HEK293T (cell line): ENCODE measurements at regions not wholly inside any gene's neighbourhood (a gene's known extent, or its start where the extent isn't known, plus 50 kb on each side); places are given as distances from the start of the nearest gene placed in this dataset.
"Not testable (repeated sequence)": the region's sequence is repeated elsewhere in the genome, so short reads cannot be mapped to it uniquely, and the experiment has no call there.

Source experiments
- CTCF ChIA-PET: fragments of 350-600 bp; formaldehyde crosslinking; extraction: SDS; loops from one replicate; lab custom pipeline; 2021; ENCODE audit warnings: antibody characterized with exemption, inconsistent platforms; lab: Yijun Ruan, JAX
- POLR2A ChIA-PET: fragments of 350-600 bp; formaldehyde crosslinking; extraction: SDS; loops from one replicate; lab custom pipeline; 2020; ENCODE audit warnings: antibody characterized with exemption, inconsistent platforms; lab: Yijun Ruan, JAX
- DNase-seq: peaks from one replicate; pipeline ENCODE4 v3.0.0; 2012; ENCODE audit warnings: mixed read lengths; ENCODE audit errors: extremely low spot score
- ARNT ChIP-seq: fragments of 450-650 bp; IDR thresholded peaks from 2 replicates; pipeline ENCODE4 v1.6.1; 2017; ENCODE audit warnings: mild to moderate bottlenecking
- BHLHE40 ChIP-seq: fragments of 450-650 bp; IDR thresholded peaks from 2 replicates; pipeline ENCODE4 v1.6.1; 2016; ENCODE audit warnings: mild to moderate bottlenecking, moderate library complexity, borderline replicate concordance
- CTBP1 ChIP-seq: fragments of 450-650 bp; IDR thresholded peaks from 2 replicates; pipeline ENCODE4 v1.6.1; 2016; ENCODE audit warnings: borderline replicate concordance
- ELF4 ChIP-seq: fragments of 450-650 bp; IDR thresholded peaks from 2 replicates; pipeline ENCODE4 v1.6.1; 2017; ENCODE audit warnings: antibody characterized with exemption
- FOXA1 ChIP-seq: fragments of 450-650 bp; IDR thresholded peaks from 2 replicates; pipeline ENCODE4 v1.6.1; 2016; ENCODE audit warnings: mild to moderate bottlenecking
- FOXK2 ChIP-seq: fragments of 450-650 bp; IDR thresholded peaks from 2 replicates; pipeline ENCODE4 v1.6.1; 2016; ENCODE audit warnings: mild to moderate bottlenecking
- FOXM1 ChIP-seq: fragments of 450-650 bp; IDR thresholded peaks from 2 replicates; pipeline ENCODE4 v1.6.1; 2017; ENCODE audit warnings: mild to moderate bottlenecking, borderline replicate concordance
- HDGF ChIP-seq: fragments of 450-650 bp; IDR thresholded peaks from 2 replicates; pipeline ENCODE4 v1.6.1; 2017; ENCODE audit warnings: antibody characterized with exemption, borderline replicate concordance
- L3MBTL2 ChIP-seq: fragments of 450-650 bp; conservative IDR thresholded peaks from 2 replicates; pipeline ENCODE4 v1.6.1; 2016; ENCODE audit warnings: mild to moderate bottlenecking
- LEF1 ChIP-seq: fragments of 450-650 bp; IDR thresholded peaks from 2 replicates; pipeline ENCODE4 v1.6.1; 2017; ENCODE audit warnings: mild to moderate bottlenecking, borderline replicate concordance
- NFRKB ChIP-seq: fragments of 450-650 bp; IDR thresholded peaks from 2 replicates; pipeline ENCODE4 v1.6.1; 2016; ENCODE audit warnings: mild to moderate bottlenecking, moderate library complexity
- SP1 ChIP-seq: fragments of 450-650 bp; IDR thresholded peaks from 2 replicates; pipeline ENCODE4 v1.6.1; 2017
- SUZ12 ChIP-seq: fragments of 450-650 bp; IDR thresholded peaks from 2 replicates; pipeline ENCODE4 v1.6.1; 2016; ENCODE audit warnings: mild to moderate bottlenecking
- TARDBP ChIP-seq: fragments of 450-650 bp; IDR thresholded peaks from 2 replicates; pipeline ENCODE4 v1.6.1; 2016
- ZNF384 ChIP-seq: fragments of 450-650 bp; IDR thresholded peaks from 2 replicates; pipeline ENCODE4 v1.6.1; 2016
- TF ChIP-seq, protein P1 (sequence below): fragments of 450-650 bp; IDR thresholded peaks from 2 replicates; pipeline ENCODE4 v1.6.1; 2016

DNA sequence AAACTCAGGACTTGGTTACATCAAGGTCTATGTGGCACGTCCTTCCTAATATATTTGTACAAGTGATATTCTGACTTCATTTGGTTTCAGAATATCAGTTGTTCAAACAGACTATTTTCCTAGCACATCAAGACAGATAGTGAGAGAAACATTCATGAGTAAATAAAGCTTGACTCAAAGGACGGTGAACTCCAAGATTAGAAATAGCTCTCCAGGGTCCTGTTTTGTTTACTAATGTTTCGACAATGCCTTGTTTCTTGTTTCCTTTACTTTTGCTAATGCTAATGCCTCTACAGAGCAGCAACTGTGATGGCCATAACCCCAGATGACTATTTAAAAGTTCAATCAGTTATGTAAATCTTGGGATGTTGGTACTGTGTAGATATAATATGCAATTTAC, 313.9 kb downstream of the KLF12 start:
- POLR2A ChIA-PET, result no interaction called here
- TF ChIP-seq ARNT, result no peak
- CTCF ChIA-PET, result no interaction called here
- DNase-seq, result no peak

DNA sequence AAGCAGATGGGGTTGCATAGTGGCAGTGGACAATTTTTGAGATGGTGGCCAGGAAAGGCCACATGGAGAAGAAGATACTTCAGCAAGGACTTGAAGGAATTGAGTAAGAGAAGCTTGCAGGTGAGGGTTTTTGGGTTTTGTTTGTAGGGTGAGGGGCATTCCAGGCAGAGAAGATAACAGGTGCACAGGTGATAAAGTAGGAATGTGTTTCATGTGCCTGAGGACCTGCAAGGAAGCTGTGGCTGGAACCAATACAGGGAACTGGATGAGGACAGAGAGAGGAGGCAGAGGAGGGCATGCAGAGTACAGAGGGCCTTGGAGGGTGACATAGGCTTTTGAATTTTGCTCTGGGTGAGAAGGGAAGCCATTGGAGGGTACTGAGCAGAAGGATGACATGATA, 314.5 kb downstream of the KLF12 start:
- ChIA-PET CTCF (no interaction called here), POLR2A (no interaction called here)
- DNase-seq, result no peak
- TF ChIP-seq ARNT, result no peak

DNA sequence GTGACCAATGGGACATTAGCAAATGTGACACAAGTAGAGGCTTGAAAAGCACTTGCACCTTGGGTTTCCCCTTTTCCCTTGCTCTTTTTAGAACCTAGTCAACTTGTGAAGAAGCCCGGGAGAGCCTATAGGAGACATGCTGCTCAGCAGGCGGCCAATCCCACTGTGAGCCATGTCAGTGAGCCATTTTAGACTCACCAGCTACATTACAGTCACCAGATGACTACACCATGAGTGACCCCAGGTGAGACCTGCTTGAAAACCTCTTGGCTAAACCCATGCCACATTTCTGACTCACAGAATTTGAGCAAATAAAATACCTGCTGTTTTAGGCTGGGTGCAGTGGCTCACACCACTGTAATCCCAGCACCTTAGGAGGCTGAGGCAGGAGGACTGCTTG, 317.5 kb downstream of the KLF12 start:
- ChIA-PET CTCF (no interaction called here), POLR2A (no interaction called here)
- no peak for DNase-seq
- TF ChIP-seq BHLHE40 (no peak), LEF1 (no peak), ZNF384 (no peak), L3MBTL2 (no peak), FOXM1 (no peak)

DNA sequence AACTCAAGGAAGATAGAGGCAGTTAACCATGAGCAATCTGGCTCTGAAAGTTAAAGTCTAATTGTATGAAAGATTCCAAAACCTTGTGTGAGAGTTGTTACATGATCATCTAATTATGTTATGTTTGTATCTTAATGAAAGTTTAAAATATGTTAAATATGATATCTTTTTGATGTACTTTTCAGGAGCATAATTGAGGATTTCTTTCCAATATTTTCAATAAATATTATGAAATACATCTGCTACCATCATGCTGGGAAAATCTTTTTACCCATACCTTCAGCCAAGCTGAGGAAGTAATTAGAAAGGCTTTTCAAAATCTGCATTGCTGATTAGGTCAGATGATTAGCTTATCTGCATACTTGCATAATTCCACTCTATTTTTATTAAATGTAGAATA, 318.4 kb downstream of the KLF12 start:
- no peak for TF ChIP-seq TARDBP
- TF ChIP-seq ZNF384, result no peak
- TF ChIP-seq CTBP1, result no peak
- CTCF ChIA-PET, result no interaction called here
- no peak for DNase-seq
- POLR2A ChIA-PET, result no interaction called here

DNA sequence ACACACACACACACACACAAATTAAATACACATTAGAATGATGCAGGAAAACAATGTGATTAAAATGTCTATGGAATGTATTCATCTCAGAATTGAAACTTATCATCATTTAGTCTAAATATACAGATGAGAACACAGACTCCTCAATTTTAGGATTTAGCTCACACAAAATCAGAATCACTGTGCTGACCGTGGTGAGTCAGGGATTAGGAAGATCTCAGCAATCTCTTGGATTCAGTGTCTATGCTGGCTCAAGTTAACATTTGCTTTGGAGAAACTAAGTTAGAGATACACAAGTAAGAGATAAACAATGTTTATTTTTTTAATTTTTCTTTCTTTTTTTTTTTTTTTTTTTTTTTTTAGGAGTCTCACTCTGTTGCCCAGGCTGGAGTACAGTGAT, 323.6 kb downstream of the KLF12 start:
- TF ChIP-seq, protein P1, sequence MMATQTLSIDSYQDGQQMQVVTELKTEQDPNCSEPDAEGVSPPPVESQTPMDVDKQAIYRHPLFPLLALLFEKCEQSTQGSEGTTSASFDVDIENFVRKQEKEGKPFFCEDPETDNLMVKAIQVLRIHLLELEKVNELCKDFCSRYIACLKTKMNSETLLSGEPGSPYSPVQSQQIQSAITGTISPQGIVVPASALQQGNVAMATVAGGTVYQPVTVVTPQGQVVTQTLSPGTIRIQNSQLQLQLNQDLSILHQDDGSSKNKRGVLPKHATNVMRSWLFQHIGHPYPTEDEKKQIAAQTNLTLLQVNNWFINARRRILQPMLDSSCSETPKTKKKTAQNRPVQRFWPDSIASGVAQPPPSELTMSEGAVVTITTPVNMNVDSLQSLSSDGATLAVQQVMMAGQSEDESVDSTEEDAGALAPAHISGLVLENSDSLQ, result no peak
- TF ChIP-seq ZNF384, result 0 out of 2 replicates have a peak, but pooled peaks have one; percentile 11
- CTCF ChIA-PET, result interaction anchor here (0.6 kb wide), 1 partner anchor 763 kb away, joined by 3 read pairs; no protein-coding TSS in a partner anchor
- POLR2A ChIA-PET, result no interaction called here
- DNase-seq, result no peak

DNA sequence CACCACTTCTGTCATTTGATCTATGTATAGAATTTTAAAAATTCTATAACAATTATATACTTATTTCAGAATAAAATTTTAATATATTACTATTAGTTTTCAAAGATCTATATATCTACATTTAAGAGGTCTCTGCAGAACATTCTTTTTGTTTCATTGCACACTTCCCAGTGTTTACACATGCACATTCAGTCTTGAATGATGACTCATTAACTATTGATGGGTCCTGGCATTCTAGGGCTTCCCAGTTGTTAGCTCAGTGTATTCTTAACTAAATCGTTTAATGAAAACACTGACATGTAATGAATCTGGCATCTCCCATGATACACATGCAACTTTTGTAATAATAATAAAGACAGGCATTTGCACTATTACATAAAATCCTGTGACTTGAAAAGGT, 324.6 kb downstream of the KLF12 start:
- CTCF ChIA-PET, result no interaction called here
- POLR2A ChIA-PET, result no interaction called here
- DNase-seq, result no peak
- TF ChIP-seq FOXM1, result no peak
- no peak for TF ChIP-seq ZNF384
- TF ChIP-seq SP1, result no peak
- TF ChIP-seq NFRKB, result no peak
- no peak for TF ChIP-seq L3MBTL2
- no peak for TF ChIP-seq ELF4
- no peak for TF ChIP-seq CTBP1
- TF ChIP-seq FOXA1, result no peak
- TF ChIP-seq TARDBP, result no peak

DNA sequence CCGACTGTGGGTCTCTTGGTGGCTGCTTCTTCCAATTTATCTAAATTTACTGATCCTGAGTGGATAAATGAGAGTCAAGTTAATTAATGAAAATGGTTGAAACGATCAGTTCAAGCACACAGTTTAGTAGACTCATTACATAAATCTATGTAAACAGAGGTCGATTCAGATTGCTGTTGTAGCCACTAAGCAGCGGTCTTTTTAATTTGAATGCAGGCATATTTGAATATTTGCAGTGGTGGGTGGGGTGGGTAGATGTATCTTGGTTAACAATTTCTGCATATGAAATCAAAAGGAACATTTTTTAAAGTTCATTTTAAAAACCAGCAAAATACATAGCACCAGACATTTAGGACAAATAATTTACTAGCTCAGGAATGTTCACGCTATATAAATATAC, 325.9 kb downstream of the KLF12 start:
- DNase-seq, result no peak
- no peak for TF ChIP-seq FOXA1
- no peak for TF ChIP-seq TARDBP
- TF ChIP-seq CTBP1, result no peak
- TF ChIP-seq ZNF384, result no peak
- TF ChIP-seq LEF1, result no peak
- TF ChIP-seq SUZ12, result no peak
- TF ChIP-seq ELF4, result no peak
- TF ChIP-seq, protein P1, result no peak
- TF ChIP-seq FOXK2, result no peak
- TF ChIP-seq NFRKB, result no peak
- ChIA-PET CTCF (no interaction called here), POLR2A (no interaction called here)

DNA sequence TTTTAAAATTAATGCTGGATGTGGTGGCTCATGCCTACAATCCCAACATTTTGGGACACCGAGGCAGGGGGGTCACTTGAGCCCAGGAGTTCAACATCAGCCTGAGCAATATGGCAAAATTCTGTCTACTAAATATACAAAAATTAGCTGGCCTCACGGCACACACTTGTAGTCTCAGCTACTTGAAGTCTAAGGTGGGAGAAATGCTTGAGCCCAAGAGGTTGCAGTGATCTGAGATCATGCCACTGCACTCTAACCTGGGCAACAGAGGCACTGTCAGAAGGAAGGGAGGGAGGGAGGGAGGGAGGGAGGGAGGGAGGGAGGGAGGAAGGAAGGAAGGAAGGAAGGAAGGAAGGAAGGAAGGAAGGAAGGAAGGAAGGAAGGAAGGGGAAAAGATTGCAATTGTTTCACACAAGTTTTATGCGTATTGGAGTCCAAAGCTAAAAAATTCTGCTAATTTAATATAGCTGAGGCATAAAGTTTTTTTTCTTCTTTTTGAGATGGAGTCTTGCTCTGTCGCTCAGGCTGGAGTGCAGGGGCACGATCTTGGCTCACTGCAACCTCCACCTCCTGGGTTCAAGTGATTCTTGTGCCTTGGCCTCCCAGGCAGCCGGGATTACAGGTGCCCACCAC, 328.8 kb downstream of the KLF12 start:
- CTCF ChIA-PET, POLR2A ChIA-PET, DNase-seq: not testable (repeated sequence)

DNA sequence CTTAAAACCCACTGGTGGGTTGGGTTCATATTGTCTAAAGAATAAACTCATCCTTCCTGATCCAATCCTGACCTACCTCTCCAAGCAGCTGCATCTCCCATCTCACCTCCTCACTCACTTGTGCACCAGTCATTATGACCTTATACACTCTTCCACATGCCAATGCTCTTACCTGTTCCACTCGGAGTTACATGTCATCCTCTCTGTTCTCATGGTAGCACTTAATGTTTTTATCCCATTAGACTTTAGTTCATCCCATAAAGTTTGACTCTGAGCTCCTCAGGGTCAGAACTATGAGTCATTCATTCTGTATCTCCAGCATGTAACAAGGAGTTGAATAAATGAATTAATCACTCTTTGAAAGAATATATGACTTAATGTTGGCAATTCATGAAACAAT, 330.2 kb downstream of the KLF12 start:
- TF ChIP-seq CTBP1 (no peak), HDGF (no peak)
- DNase-seq, result no peak
- ChIA-PET POLR2A (no interaction called here), CTCF (no interaction called here)

DNA sequence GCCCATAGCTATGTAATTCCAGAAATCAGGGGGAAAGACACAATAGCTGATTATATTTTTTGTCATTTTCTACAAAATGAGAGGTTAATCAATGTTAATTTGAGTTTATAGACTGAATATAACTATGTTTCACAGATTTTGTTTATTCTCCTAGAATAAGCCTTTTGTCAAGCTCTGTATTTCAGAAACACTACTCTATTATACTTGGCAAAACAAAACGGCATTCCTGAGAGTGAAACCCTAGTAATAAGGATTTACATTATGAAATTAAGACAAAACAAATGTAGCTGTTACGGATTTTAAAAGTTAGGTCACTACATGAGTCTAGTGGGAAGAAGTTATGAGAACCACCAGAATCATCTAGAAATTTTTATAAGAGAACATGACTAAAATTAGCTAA, 334.2 kb downstream of the KLF12 start:
- ChIA-PET CTCF (no interaction called here), POLR2A (no interaction called here)
- TF ChIP-seq L3MBTL2 (no peak), HDGF (no peak), FOXK2 (no peak), FOXA1 (no peak), BHLHE40 (no peak), CTBP1 (no peak), NFRKB (no peak), LEF1 (no peak), ARNT (no peak), ZNF384 (no peak), SP1 (no peak)
- TF ChIP-seq, protein P1, result no peak
- DNase-seq, result no peak
